Retinal pigment epithelial cell (primary cell): ENCODE measurements at regions not wholly inside any gene's neighbourhood (a gene's known extent, or its start where the extent isn't known, plus 50 kb on each side); places are given as distances from the start of the nearest gene placed in this dataset.

Experiments
- DNase-seq: peaks from one replicate; pipeline ENCODE4 v3.0.0-alpha.2; 2010; ENCODE audit warnings: low read depth
- H3K4me3 ChIP-seq: 2 replicates; pipeline ENCODE4 v1.5.1; 2011; ENCODE audit warnings: mild to moderate bottlenecking, low read length, control low read depth, moderate library complexity
- TF ChIP-seq, protein P1 (sequence below): conservative IDR thresholded peaks from 2 replicates; pipeline ENCODE4 v1.5.1; 2011; ENCODE audit warnings: low read depth, low read length, control low read depth, inconsistent platforms

DNA sequence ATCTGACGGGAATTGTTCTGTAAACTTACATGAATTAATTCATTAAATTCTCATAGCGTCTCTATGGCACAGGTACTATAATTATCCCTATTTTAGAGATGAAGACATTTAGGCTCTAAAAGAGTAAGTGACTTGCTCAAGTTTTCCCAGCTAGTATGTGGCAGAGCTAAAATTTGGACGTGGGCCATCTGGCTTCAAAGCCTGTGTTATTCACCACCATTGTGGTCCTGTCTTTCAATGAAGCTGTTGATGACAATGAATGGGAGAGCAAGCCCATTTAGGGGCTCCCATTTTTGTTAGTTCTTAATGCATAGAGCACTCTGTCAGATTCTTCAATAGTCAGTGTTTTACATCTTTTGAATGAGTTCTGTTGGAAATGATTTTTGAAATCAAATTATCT is 236.0 kb upstream of the CD180 start:
- TF ChIP-seq, protein P1, sequence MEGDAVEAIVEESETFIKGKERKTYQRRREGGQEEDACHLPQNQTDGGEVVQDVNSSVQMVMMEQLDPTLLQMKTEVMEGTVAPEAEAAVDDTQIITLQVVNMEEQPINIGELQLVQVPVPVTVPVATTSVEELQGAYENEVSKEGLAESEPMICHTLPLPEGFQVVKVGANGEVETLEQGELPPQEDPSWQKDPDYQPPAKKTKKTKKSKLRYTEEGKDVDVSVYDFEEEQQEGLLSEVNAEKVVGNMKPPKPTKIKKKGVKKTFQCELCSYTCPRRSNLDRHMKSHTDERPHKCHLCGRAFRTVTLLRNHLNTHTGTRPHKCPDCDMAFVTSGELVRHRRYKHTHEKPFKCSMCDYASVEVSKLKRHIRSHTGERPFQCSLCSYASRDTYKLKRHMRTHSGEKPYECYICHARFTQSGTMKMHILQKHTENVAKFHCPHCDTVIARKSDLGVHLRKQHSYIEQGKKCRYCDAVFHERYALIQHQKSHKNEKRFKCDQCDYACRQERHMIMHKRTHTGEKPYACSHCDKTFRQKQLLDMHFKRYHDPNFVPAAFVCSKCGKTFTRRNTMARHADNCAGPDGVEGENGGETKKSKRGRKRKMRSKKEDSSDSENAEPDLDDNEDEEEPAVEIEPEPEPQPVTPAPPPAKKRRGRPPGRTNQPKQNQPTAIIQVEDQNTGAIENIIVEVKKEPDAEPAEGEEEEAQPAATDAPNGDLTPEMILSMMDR = no peak
- DNase-seq = no peak
- no peak overlapping the region for H3K4me3 ChIP-seq

DNA sequence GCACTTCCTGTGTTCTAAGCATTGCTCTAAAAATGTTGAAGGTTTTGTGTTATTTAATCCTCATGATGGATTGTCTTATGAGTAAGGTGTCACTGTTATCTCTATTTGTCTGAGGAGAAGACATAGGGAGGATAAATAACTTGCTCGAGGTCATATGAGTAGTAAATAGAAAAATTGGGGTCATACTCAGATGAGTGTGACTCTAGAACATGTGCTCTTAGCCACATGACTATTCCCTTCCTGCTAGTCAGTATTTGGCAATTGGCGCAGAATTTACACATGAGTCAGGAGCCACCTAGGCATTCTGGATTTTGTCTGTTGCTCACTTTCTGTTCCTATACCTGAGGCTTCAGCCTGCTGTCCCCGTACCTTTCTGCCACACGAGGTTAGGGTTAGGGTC is 234.6 kb upstream of the CD180 start:
- TF ChIP-seq, protein P1 = no peak
- no peak overlapping the region for H3K4me3 ChIP-seq
- DNase-seq = no peak

DNA sequence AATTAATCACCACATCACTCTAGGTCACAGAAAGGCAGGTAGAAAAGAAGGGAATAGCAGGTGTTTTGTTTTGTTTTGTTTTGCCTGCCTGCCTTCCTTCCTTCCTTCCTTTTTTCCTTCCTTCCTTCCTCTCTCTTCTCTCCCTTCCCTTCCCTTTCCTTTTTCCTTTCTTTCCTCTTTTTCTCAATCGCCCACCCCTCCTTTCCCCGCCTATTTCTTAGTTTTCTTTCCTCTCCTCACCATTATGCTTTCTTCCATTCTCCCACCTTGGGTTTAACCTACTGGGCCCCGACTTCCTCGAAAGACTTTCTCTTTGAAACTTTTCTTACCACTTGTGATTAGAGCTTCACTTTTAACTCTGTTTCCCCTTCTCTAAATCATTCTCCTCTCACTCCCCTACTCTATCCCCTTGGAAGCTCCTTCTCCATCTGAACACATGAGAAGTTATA is 231.3 kb upstream of the CD180 start:
- TF ChIP-seq, protein P1 = no peak
- no peak for DNase-seq
- H3K4me3 ChIP-seq = no peak overlapping the region

DNA sequence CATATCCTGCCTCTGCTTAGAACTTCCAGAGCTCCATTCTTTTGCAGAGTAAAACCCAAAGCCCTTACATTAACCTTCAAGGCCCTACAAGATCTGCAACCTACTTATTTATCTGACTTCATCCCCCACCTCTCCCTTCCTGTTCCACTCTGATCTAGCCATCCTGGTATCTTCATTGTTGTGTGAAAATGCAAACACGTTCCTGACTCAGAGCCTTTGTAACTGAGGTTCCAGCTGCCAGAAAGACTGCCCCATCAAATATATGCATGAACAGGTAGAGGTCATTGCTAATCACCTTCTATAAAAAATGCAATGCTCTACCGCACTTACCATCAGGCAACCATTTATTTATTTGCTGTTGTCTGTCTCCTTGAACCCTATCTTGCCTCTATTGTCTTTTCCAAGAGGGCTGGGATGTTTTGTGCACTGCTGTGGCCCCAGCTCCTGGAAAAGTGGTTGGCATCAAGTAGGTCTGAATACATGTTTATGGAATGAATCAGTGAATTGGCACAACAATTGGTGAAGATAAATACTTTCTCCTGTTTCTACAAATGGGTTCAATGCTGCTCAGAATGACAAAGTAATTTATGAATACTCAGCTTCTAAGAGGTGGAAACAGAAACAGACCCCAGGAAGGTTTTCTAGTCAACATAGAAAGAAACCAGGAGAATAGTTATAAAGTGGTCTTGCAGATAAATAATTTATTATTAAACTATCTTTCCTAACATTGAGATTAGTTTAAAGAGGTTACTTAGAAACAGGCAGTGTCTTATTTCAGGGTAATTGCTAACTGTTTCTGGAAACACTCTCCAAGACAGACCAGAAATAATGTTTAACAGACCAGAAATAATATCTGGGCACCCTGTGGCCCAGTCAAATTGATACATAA is 230.6 kb upstream of the CD180 start:
- H3K4me3 ChIP-seq = no peak overlapping the region
- TF ChIP-seq, protein P1 = no peak
- DNase-seq = no peak

DNA sequence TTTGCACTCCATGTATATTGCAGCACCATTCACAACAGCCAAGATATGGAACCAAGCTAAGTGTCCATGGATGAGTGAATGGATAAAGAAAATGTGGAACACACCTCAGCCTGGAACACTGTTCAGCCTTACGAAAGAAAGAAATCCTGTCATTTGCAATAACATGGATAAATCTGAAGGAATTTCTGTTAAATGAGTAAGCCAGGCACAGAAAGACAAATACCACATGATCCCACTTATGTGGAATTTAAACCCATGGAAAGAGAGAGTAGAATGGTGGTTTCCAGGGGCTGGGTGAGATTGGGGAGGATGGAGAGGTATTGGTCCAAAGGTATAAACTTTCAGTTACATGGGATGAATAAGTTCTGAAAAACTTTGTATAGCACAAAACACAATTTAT is 228.9 kb upstream of the CD180 start:
- no peak overlapping the region for H3K4me3 ChIP-seq
- TF ChIP-seq, protein P1 = no peak
- DNase-seq = peak; percentile 46

DNA sequence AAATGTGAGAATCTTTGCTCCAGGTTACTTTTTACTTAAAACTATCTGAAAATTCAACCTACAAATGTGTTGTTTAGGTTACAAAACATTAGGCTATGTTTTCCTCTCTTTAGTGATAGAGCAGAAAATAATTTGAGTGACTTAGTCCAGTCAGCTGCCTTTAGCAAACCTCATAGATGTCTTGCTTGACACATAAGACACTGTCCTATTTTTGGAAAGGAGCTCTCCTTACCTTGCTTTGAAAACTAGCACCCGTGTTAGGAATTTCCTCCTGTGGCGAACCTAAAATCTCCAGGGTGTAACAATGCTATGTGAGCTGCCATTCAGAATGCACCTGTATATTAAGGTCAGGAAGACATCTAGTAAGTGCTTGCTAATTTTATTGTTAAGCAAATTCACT is 221.2 kb upstream of the CD180 start:
- TF ChIP-seq, protein P1 = no peak
- H3K4me3 ChIP-seq = no peak overlapping the region
- no peak for DNase-seq

DNA sequence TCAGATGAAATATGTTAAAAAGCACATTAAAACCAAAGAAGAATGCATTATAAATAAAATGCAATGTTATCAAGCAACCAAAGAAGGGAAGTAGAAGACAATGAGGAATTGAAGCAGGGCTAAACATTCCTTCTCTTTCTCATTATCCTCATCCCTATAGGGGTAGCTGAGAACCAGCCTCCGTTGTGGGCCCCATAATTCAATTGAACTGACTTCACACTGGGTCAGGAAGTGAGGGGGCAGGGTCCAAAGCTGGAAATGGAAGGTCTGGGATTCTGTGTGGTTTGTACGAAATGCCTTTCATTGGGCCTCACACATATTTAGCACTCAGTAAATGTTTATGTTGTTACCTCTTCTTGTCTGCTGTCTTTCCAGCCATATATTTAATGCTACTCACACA is 220.4 kb upstream of the CD180 start:
- DNase-seq = no peak
- TF ChIP-seq, protein P1 = no peak
- no peak overlapping the region for H3K4me3 ChIP-seq
